ENCODE measurements at regions not wholly inside any gene's neighbourhood (a gene's known extent, or its start where the extent isn't known, plus 50 kb on each side); places are given as distances from the start of the nearest gene placed in this dataset.
"Not testable (repeated sequence)": the region's sequence is repeated elsewhere in the genome, so short reads cannot be mapped to it uniquely, and the experiment has no call there.

- TF ChIP-seq CTCF (IDR thresholded peaks at IDR 0.05) (no peak), POLR2A (IDR thresholded peaks at IDR 0.05) (no peak)
- no peaks in the 10 kb centered on the region for H3K4me1 ChIP-seq
- H3K27ac ChIP-seq, result no peak overlapping the region
- DNase-seq (no peak), ATAC-seq (no peak)
- H3K27me3 ChIP-seq, result no peaks in the 10 kb centered on the region
- H3K36me3 ChIP-seq, result no peaks in the 10 kb centered on the region
- no peak overlapping the region for H3K4me3 ChIP-seq
- H3K9me3 ChIP-seq, result no peaks in the 10 kb centered on the region
- intact Hi-C loops (cut with DNase I), result loop anchor here in 1 of 2 donors (10.0 kb wide), 1 partner anchor 369 kb away; no protein-coding TSS in a partner anchor
- 54% methylated on average over 2 of the region's 2 CpGs for WGBS (ENCODE audit: insufficient coverage, low coverage, low lambda C conversion rate, missing lambda C conversion rate)
Measured at GRCh38 chrX:130545796-130546195, 144.0 kb downstream of the RBMX2 start.

GRCh38 chrX:130549382-130549781 is 147.6 kb downstream of the RBMX2 start:
- not testable (repeated sequence) for H3K27ac ChIP-seq, ATAC-seq, H3K9me3 ChIP-seq, H3K4me1 ChIP-seq, DNase-seq, H3K36me3 ChIP-seq, H3K27me3 ChIP-seq, H3K4me3 ChIP-seq
- intact Hi-C loops (cut with DNase I), result loop anchor here in 1 of 2 donors (10.0 kb wide), 1 partner anchor 365 kb away; no protein-coding TSS in a partner anchor
- 37% methylated on average over 5 of the region's 5 CpGs for WGBS (ENCODE audit: insufficient coverage, low coverage, low lambda C conversion rate, missing lambda C conversion rate)

GRCh38 chrX:130550351-130550750 is 148.6 kb downstream of the RBMX2 start:
- no peak for DNase-seq

GRCh38 chrX:130552444-130553073 is 150.8 kb downstream of the RBMX2 start:
- DNase-seq, result no peak

More at GRCh38 chrX:130550351-130550750, 148.6 kb downstream of the RBMX2 start:
- ATAC-seq, result no peak
- H3K9me3 ChIP-seq, result no peaks in the 10 kb centered on the region
- intact Hi-C loops (cut with DNase I), result no loop called here
- no peak overlapping the region for H3K27ac ChIP-seq
- WGBS (ENCODE audit: insufficient coverage, low coverage, low lambda C conversion rate, missing lambda C conversion rate), result 58% methylated on average over 2 of the region's 2 CpGs
- TF ChIP-seq CTCF (IDR thresholded peaks at IDR 0.05), result no peak
- no peak for TF ChIP-seq POLR2A (IDR thresholded peaks at IDR 0.05)
- H3K4me1 ChIP-seq, result no peaks in the 10 kb centered on the region
- no peak overlapping the region for H3K4me3 ChIP-seq
- H3K27me3 ChIP-seq, result no peaks in the 10 kb centered on the region
- H3K36me3 ChIP-seq, result no peaks in the 10 kb centered on the region

More at GRCh38 chrX:130552444-130553073, 150.8 kb downstream of the RBMX2 start:
- intact Hi-C loops (cut with DNase I), result no loop called here
- no peaks in the 10 kb centered on the region for H3K4me1 ChIP-seq
- no peaks in the 10 kb centered on the region for H3K9me3 ChIP-seq
- no peaks in the 10 kb centered on the region for H3K27me3 ChIP-seq
- no peak overlapping the region for H3K27ac ChIP-seq
- H3K4me3 ChIP-seq, result no peak overlapping the region
- 53% methylated on average over 3 of the region's 6 CpGs for WGBS (ENCODE audit: insufficient coverage, low coverage, low lambda C conversion rate, missing lambda C conversion rate)
- H3K36me3 ChIP-seq, result no peaks in the 10 kb centered on the region
- no peak for ATAC-seq
- TF ChIP-seq CTCF (IDR thresholded peaks at IDR 0.05) (no peak), POLR2A (IDR thresholded peaks at IDR 0.05) (no peak)

Measured in right lobe of liver (tissue), 6 donors.